KMS-11 (cell line): ENCODE measurements at regions not wholly inside any gene's neighbourhood (a gene's known extent, or its start where the extent isn't known, plus 50 kb on each side); places are given as distances from the start of the nearest gene placed in this dataset.
"Not testable (repeated sequence)": the region's sequence is repeated elsewhere in the genome, so short reads cannot be mapped to it uniquely, and the experiment has no call there.

Experiments
- H2AFZ ChIP-seq: fragments of 200-600 bp; sonication (generic); 2 replicates; pipeline ENCODE4 v1.6.1; 2016; ENCODE audit warnings: antibody characterized with exemption, mixed run types, low read depth
- H3K27ac ChIP-seq: fragments of 200-600 bp; sonication (generic); 2 replicates; pipeline ENCODE4 v1.6.1; 2016; ENCODE audit warnings: mild to moderate bottlenecking, mixed run types
- H3K27me3 ChIP-seq: fragments of 200-600 bp; sonication (generic); 2 replicates; pipeline ENCODE4 v1.6.1; 2017; ENCODE audit warnings: mild to moderate bottlenecking, low read depth, mixed run types, moderate library complexity; ENCODE audit not compliant: insufficient read depth
- H3K36me3 ChIP-seq: fragments of 200-600 bp; sonication (generic); 2 replicates; pipeline ENCODE4 v1.6.1; 2017; ENCODE audit warnings: mild to moderate bottlenecking, mixed run types; ENCODE audit not compliant: insufficient read depth
- H3K4me1 ChIP-seq: fragments of 200-600 bp; sonication (generic); 2 replicates; pipeline ENCODE4 v1.6.1; 2016; ENCODE audit warnings: mild to moderate bottlenecking, low read depth, mixed run types; ENCODE audit not compliant: poor library complexity, severe bottlenecking
- H3K4me2 ChIP-seq: fragments of 200-600 bp; sonication (generic); 2 replicates; pipeline ENCODE4 v1.7.0; 2016; ENCODE audit warnings: mild to moderate bottlenecking, mixed run types
- H3K4me3 ChIP-seq: fragments of 200-600 bp; sonication (generic); IDR thresholded peaks from 2 replicates; pipeline ENCODE4 v1.6.1; 2017; ENCODE audit warnings: low read depth, low read length, mixed read lengths; ENCODE audit not compliant: insufficient read depth
- H3K79me2 ChIP-seq: fragments of 200-600 bp; sonication (generic); 2 replicates; pipeline ENCODE4 v1.6.1; 2016; ENCODE audit warnings: low read depth, mixed run types; ENCODE audit not compliant: insufficient read depth
- H3K9ac ChIP-seq: fragments of 200-600 bp; sonication (generic); 2 replicates; pipeline ENCODE4 v1.6.1; 2016; ENCODE audit warnings: mild to moderate bottlenecking, mixed run types
- H4K20me1 ChIP-seq: fragments of 200-600 bp; sonication (generic); 2 replicates; pipeline ENCODE4 v1.6.1; 2016; ENCODE audit warnings: mild to moderate bottlenecking, mixed run types; ENCODE audit not compliant: insufficient read depth
- CTCF ChIP-seq: fragments of 200-600 bp; sonication (generic); conservative IDR thresholded peaks from 2 replicates; pipeline ENCODE4 v1.6.1; 2017; ENCODE audit warnings: low read depth, mild to moderate bottlenecking, antibody characterized with exemption, low read length, moderate library complexity, mixed read lengths

GRCh38 chr9:28147923-28148597, 574.8 kb upstream of the C9orf72 start:
- not testable (repeated sequence) for H2AFZ ChIP-seq, H3K9ac ChIP-seq, H4K20me1 ChIP-seq, H3K4me1 ChIP-seq, H3K36me3 ChIP-seq, H3K4me2 ChIP-seq, H3K4me3 ChIP-seq, H3K27me3 ChIP-seq, H3K27ac ChIP-seq, H3K79me2 ChIP-seq

- not testable (repeated sequence) for H3K4me3 ChIP-seq, H3K79me2 ChIP-seq, H4K20me1 ChIP-seq, H2AFZ ChIP-seq, H3K9ac ChIP-seq, H3K36me3 ChIP-seq, H3K4me2 ChIP-seq, H3K4me1 ChIP-seq, H3K27ac ChIP-seq, H3K27me3 ChIP-seq
Measured at GRCh38 chr9:28149361-28150050, 576.2 kb upstream of the C9orf72 start.

- no peaks in the 10 kb centered on the region for H3K79me2 ChIP-seq
- no peak for TF ChIP-seq CTCF
- no peaks in the 10 kb centered on the region for H3K27me3 ChIP-seq
- no peak overlapping the region for H3K9ac ChIP-seq
- no peak overlapping the region; the same call in 1 of the 2 replicates for H2AFZ ChIP-seq
- no peaks in the 10 kb centered on the region for H4K20me1 ChIP-seq
- H3K4me2 ChIP-seq: no peak overlapping the region
- H3K36me3 ChIP-seq: no peaks in the 10 kb centered on the region
- no peak overlapping the region for H3K4me3 ChIP-seq
- H3K4me1 ChIP-seq: no peaks in the 10 kb centered on the region
- H3K27ac ChIP-seq: no peak overlapping the region
Measured at GRCh38 chr9:28155067-28155466, 581.8 kb upstream of the C9orf72 start.

- Histone ChIP-seq H3K27me3 (no peaks in the 10 kb centered on the region), H4K20me1 (no peaks in the 10 kb centered on the region), H2AFZ (no peak overlapping the region), H3K4me1 (no peaks in the 10 kb centered on the region), H3K27ac (no peak overlapping the region), H3K4me3 (no peak overlapping the region), H3K9ac (no peak overlapping the region), H3K4me2 (no peak overlapping the region), H3K79me2 (no peaks in the 10 kb centered on the region), H3K36me3 (no peaks in the 10 kb centered on the region)
- no peak for TF ChIP-seq CTCF
Measured at GRCh38 chr9:28155671-28156070, 582.4 kb upstream of the C9orf72 start.

- no peak overlapping the region for H2AFZ ChIP-seq
- H3K9ac ChIP-seq: no peak overlapping the region
- no peak overlapping the region for H3K4me3 ChIP-seq
- H3K36me3 ChIP-seq: no peaks in the 10 kb centered on the region
- H3K79me2 ChIP-seq: no peaks in the 10 kb centered on the region
- no peaks in the 10 kb centered on the region for H4K20me1 ChIP-seq
- H3K27me3 ChIP-seq: no peaks in the 10 kb centered on the region
- no peaks in the 10 kb centered on the region for H3K4me1 ChIP-seq
- H3K27ac ChIP-seq: no peak overlapping the region
- H3K4me2 ChIP-seq: no peak overlapping the region
- TF ChIP-seq CTCF: no peak
Measured at GRCh38 chr9:28158451-28158850, 585.2 kb upstream of the C9orf72 start.
